ENCODE measurements at regions not wholly inside any gene's neighbourhood (a gene's known extent, or its start where the extent isn't known, plus 50 kb on each side); places are given as distances from the start of the nearest gene placed in this dataset.

DNA sequence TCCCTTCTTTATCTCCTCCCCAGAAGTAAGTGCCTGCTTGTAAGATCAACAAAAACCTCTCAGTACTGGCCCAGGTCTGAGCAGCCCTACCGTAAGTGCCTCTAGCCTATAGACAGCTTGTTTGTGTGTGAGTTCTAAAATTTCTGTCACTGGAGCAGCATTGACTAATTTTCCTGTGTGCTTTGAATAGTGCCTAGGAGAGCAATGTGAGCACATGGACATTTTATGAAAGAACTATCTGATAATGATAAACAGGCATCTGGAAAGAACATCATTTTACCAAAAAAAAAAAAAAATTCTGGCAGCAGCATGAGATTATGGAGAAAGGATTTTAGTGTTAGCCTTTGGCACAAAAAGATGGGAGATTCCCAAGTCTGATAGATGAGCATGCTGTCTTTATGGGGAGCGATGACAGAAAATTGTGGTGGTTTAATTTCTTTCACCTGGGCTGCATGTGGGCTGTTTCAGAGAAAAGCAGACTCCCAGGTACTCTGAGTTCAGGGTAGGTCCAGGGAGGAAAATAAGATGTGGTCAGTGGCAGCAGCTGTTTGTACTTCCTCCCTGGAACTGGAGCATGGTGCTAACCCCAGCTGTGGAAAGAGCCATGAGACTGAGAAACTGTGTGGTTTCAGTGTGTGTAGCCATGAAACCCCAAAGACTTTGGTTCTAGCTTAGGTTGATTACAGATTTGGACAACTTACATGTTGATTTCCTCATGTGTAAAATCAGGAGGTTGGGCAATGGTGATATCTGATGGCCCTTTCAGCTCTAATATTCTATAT lies 419.9 kb downstream of the NTRK2 start:
- TF ChIP-seq, protein P1, sequence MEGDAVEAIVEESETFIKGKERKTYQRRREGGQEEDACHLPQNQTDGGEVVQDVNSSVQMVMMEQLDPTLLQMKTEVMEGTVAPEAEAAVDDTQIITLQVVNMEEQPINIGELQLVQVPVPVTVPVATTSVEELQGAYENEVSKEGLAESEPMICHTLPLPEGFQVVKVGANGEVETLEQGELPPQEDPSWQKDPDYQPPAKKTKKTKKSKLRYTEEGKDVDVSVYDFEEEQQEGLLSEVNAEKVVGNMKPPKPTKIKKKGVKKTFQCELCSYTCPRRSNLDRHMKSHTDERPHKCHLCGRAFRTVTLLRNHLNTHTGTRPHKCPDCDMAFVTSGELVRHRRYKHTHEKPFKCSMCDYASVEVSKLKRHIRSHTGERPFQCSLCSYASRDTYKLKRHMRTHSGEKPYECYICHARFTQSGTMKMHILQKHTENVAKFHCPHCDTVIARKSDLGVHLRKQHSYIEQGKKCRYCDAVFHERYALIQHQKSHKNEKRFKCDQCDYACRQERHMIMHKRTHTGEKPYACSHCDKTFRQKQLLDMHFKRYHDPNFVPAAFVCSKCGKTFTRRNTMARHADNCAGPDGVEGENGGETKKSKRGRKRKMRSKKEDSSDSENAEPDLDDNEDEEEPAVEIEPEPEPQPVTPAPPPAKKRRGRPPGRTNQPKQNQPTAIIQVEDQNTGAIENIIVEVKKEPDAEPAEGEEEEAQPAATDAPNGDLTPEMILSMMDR (IDR thresholded peaks at IDR 0.05), result no peak
- TF ChIP-seq POLR2A (IDR thresholded peaks at IDR 0.05), result no peak
